ENCODE measurements at regions not wholly inside any gene's neighbourhood (a gene's known extent, or its start where the extent isn't known, plus 50 kb on each side); places are given as distances from the start of the nearest gene placed in this dataset.

DNA sequence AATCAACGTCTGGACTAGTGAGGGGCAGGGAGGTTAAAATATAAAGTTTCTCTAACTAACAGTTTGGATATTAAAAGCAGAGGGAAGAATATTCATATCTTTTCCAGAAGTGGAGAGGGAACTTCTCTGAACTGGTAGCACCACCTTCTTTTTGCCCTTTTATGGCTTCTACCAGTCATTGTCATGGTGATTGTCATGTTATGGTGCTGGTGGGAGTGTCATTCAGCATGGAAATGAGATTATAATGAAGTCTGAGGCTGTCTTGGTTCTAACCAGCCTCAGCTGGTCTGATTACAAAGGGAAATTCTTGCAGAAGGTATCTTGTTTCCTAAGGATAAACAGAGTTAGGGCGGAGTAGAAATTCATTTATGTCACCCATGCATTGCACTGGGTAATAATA, 523.8 kb downstream of the ZWINT start:
- TF ChIP-seq, protein P1, sequence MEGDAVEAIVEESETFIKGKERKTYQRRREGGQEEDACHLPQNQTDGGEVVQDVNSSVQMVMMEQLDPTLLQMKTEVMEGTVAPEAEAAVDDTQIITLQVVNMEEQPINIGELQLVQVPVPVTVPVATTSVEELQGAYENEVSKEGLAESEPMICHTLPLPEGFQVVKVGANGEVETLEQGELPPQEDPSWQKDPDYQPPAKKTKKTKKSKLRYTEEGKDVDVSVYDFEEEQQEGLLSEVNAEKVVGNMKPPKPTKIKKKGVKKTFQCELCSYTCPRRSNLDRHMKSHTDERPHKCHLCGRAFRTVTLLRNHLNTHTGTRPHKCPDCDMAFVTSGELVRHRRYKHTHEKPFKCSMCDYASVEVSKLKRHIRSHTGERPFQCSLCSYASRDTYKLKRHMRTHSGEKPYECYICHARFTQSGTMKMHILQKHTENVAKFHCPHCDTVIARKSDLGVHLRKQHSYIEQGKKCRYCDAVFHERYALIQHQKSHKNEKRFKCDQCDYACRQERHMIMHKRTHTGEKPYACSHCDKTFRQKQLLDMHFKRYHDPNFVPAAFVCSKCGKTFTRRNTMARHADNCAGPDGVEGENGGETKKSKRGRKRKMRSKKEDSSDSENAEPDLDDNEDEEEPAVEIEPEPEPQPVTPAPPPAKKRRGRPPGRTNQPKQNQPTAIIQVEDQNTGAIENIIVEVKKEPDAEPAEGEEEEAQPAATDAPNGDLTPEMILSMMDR (IDR thresholded peaks at IDR 0.05; ENCODE audit: insufficient read depth, low read length) = no peak
- no peak for TF ChIP-seq POLR2AphosphoS5 (IDR thresholded peaks at IDR 0.05; ENCODE audit: low read depth)

All from HL-60 (cell line).